ENCODE measurements at regions not wholly inside any gene's neighbourhood (a gene's known extent, or its start where the extent isn't known, plus 50 kb on each side); places are given as distances from the start of the nearest gene placed in this dataset.

DNA sequence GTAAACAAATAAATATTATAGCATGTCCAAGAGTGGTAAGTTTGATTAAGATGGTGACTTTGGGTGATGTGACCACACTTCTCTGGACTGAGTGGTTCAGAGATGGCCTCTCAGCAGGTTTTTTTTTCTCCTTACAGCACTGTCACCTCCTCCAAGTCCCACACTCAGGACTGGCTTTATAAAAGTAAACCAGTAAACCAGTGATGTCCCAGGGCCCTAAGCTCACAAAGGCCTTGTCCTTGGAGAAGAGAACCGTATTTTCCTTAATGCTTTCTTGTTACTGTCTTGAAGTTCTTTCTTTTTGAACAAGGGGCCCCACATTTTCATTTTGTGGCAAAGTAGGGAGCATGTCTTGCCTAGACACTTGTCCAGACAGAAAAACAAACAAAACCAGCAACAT is 274.0 kb downstream of the MYCN start:
- no peak overlapping the region for H3K27ac Mint-ChIP-seq
- no peaks in the 10 kb centered on the region for H3K36me3 Mint-ChIP-seq (ENCODE audit: low read depth)
- H3K4me3 Mint-ChIP-seq (ENCODE audit: low read depth) = no peak overlapping the region
- DNase-seq (ENCODE audit: low spot score) = no peak
- intact Hi-C loops (cut with micrococcal nuclease) = no loop called here
- no peaks in the 10 kb centered on the region for H3K4me1 Mint-ChIP-seq (ENCODE audit: low read depth)
- no peaks in the 10 kb centered on the region for H3K9me3 Mint-ChIP-seq
- H3K27me3 Mint-ChIP-seq (ENCODE audit: low read depth) = no peaks in the 10 kb centered on the region

DNA sequence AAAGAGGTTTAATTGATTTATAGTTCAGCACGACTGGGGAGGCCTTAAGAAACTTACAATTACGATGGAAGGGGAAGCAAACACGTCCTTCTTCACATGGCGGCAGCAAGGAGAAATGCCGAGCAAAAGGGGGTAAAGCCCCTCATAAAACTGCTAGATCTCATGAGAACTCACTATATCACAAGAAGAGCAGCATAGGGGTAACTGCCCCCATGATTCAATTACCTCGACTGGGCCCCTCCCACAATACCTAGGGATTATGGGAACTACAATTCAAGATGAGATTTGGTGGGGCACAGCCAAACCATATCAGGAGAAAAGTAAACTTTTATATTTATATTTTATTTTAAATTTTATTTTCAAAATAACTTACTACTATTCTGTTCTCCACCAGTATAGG is 272.0 kb downstream of the MYCN start:
- Mint-ChIP-seq H3K4me1 (ENCODE audit: low read depth) (no peaks in the 10 kb centered on the region), H3K9me3 (no peaks in the 10 kb centered on the region), H3K27me3 (ENCODE audit: low read depth) (no peaks in the 10 kb centered on the region), H3K4me3 (ENCODE audit: low read depth) (no peak overlapping the region), H3K27ac (no peak overlapping the region), H3K36me3 (ENCODE audit: low read depth) (no peaks in the 10 kb centered on the region)
- intact Hi-C loops (cut with micrococcal nuclease) = no loop called here
- no peak for DNase-seq (ENCODE audit: low spot score)

- H3K9me3 Mint-ChIP-seq = no peaks in the 10 kb centered on the region
- no peaks in the 10 kb centered on the region for H3K4me1 Mint-ChIP-seq (ENCODE audit: low read depth)
- H3K27ac Mint-ChIP-seq = no peak overlapping the region
- no peak for DNase-seq (ENCODE audit: low spot score)
- no peaks in the 10 kb centered on the region for H3K27me3 Mint-ChIP-seq (ENCODE audit: low read depth)
- no peaks in the 10 kb centered on the region for H3K36me3 Mint-ChIP-seq (ENCODE audit: low read depth)
- intact Hi-C loops (cut with micrococcal nuclease) = no loop called here
- no peak overlapping the region for H3K4me3 Mint-ChIP-seq (ENCODE audit: low read depth)
These were observed 271.0 kb downstream of the MYCN start for GRCh38 chr2:16211341-16211740.

DNA sequence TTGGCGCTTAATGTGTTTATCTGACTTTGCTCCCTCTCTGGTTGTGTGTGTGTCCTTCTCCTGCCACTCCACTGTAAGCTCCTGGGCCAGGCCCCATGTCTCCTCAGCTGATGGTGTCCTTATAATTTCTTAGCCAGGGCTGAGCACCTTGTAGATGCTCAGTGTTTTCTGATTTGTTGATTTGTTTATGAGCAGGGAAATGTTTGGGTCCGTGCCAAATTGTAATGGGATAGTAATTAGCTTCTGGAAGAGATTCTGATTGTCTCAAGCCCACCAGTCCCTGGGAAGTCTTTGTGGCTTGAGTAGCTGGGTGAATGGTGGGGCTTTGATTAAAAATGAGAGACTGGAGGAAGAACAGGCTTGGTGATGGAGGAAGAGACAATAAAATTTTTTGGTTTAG is 270.5 kb downstream of the MYCN start:
- Mint-ChIP-seq H3K27ac (no peak overlapping the region), H3K9me3 (no peaks in the 10 kb centered on the region), H3K27me3 (ENCODE audit: low read depth) (no peaks in the 10 kb centered on the region), H3K36me3 (ENCODE audit: low read depth) (no peaks in the 10 kb centered on the region), H3K4me1 (ENCODE audit: low read depth) (no peaks in the 10 kb centered on the region), H3K4me3 (ENCODE audit: low read depth) (no peak overlapping the region)
- no peak for DNase-seq (ENCODE audit: low spot score)
- intact Hi-C loops (cut with micrococcal nuclease) = no loop called here

GRCh38 chr2:16209799-16210198 is 269.4 kb downstream of the MYCN start:
- intact Hi-C loops (cut with micrococcal nuclease) = no loop called here
- Mint-ChIP-seq H3K27ac (no peak overlapping the region), H3K27me3 (ENCODE audit: low read depth) (no peaks in the 10 kb centered on the region), H3K4me3 (ENCODE audit: low read depth) (no peak overlapping the region), H3K9me3 (no peaks in the 10 kb centered on the region), H3K4me1 (ENCODE audit: low read depth) (no peaks in the 10 kb centered on the region), H3K36me3 (ENCODE audit: low read depth) (no peaks in the 10 kb centered on the region)
- DNase-seq (ENCODE audit: low spot score) = no peak

GRCh38 chr2:16208921-16209320 is 268.6 kb downstream of the MYCN start:
- H3K27ac Mint-ChIP-seq = no peak overlapping the region
- intact Hi-C loops (cut with micrococcal nuclease) = no loop called here
- no peaks in the 10 kb centered on the region for H3K4me1 Mint-ChIP-seq (ENCODE audit: low read depth)
- DNase-seq (ENCODE audit: low spot score) = no peak
- H3K36me3 Mint-ChIP-seq (ENCODE audit: low read depth) = no peaks in the 10 kb centered on the region
- H3K27me3 Mint-ChIP-seq (ENCODE audit: low read depth) = no peaks in the 10 kb centered on the region
- H3K9me3 Mint-ChIP-seq = no peaks in the 10 kb centered on the region
- no peak overlapping the region for H3K4me3 Mint-ChIP-seq (ENCODE audit: low read depth)

DNA sequence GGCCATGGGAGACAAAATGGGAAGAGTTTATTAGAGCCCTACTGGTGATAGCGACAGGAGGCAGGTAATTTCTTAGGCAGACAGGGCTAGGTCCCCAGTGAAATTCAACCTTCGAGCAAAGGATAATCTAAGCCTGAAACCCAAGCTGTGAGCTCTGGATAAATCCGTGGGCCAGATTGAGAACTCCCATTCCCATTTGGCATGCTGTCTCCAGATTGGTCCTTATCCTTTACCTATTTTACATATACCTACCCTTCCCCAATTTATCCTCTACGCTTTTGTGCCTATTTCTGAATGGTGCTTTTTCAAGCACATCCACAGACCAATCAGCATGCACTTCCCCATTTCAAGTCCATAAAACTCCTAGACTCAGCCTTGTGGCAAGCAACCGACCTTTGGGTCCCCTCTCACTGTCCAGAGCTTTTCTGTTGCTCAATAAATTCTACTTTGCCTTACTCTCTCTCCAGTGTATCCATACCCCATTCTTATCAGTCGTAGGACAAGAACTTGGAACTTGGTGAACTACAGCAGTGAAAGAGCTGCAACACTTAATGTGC is 268.0 kb downstream of the MYCN start:
- no peak for DNase-seq (ENCODE audit: low spot score)
- Mint-ChIP-seq H3K4me3 (ENCODE audit: low read depth) (no peak overlapping the region), H3K9me3 (no peaks in the 10 kb centered on the region), H3K27me3 (ENCODE audit: low read depth) (no peaks in the 10 kb centered on the region), H3K4me1 (ENCODE audit: low read depth) (no peaks in the 10 kb centered on the region), H3K27ac (no peak overlapping the region), H3K36me3 (ENCODE audit: low read depth) (no peaks in the 10 kb centered on the region)
- intact Hi-C loops (cut with micrococcal nuclease) = no loop called here

DNA sequence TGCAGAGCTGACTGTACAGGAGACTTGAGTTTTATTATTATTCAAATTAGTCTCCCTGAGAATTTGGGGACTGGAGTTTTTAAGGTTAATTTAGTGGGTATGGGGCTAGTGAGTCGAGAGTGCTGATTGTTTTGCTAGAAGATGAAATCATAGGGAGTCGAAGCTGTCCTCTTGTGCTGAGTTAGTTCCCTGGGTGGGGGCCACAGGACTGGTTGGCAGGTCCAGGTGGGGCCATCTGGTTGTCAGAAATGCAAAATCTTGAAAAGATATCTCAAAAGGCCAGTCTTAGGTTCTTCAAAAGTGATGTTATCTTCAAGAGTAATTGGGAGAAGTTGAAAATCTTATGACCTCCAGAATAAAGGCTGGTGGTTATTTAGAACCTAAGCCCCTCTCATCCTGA is 267.3 kb downstream of the MYCN start:
- H3K27me3 Mint-ChIP-seq (ENCODE audit: low read depth) = no peaks in the 10 kb centered on the region
- no peaks in the 10 kb centered on the region for H3K4me1 Mint-ChIP-seq (ENCODE audit: low read depth)
- intact Hi-C loops (cut with micrococcal nuclease) = no loop called here

GRCh38 chr2:16207151-16207550 is 266.8 kb downstream of the MYCN start:
- intact Hi-C loops (cut with micrococcal nuclease) = no loop called here
- no peaks in the 10 kb centered on the region for H3K36me3 Mint-ChIP-seq (ENCODE audit: low read depth)

More for the DNA sequence above, 267.3 kb downstream of the MYCN start:
- DNase-seq (ENCODE audit: low spot score) = no peak
- no peak overlapping the region for H3K27ac Mint-ChIP-seq
- H3K4me3 Mint-ChIP-seq (ENCODE audit: low read depth) = no peak overlapping the region
- H3K9me3 Mint-ChIP-seq = no peaks in the 10 kb centered on the region
- H3K36me3 Mint-ChIP-seq (ENCODE audit: low read depth) = no peaks in the 10 kb centered on the region

DNA sequence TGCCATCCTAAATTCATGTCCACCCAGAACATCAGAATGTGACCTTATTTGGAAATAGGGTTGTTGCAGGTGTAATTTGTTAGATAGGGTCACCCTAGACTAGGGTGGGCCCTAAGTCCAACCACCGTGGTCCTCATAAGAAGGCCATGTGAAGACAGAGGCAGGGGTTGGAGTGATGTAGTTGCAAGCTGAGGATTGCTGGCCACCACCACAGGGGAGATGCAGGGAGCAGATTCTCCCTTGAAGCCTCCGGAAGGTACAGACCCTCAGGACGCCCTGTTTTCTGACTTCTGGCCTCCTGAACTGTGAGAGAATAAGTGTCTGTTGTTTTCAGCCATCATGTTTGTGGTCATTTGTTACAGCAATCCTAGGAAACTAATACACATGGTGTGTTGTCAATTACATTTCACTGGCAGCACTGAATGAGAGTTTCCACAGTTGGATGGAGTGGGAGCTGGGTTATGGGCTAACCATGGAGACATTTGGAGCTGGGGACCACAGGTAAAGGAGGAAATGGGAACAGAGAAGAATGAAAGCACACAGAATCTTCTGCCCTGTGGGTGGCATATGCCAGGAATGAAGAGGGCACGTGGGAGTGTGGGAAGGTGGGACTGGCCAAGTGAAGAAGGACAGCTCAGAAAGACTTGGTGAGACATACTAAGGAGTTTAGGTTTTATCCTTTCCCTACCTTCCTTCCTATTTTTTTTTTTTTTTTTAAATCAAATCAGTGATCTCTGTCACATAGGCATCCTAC is 266.0 kb downstream of the MYCN start:
- Mint-ChIP-seq H3K4me3 (ENCODE audit: low read depth) (no peak overlapping the region), H3K4me1 (ENCODE audit: low read depth) (no peaks in the 10 kb centered on the region), H3K27me3 (ENCODE audit: low read depth) (no peaks in the 10 kb centered on the region), H3K9me3 (no peaks in the 10 kb centered on the region), H3K36me3 (ENCODE audit: low read depth) (no peaks in the 10 kb centered on the region), H3K27ac (no peak overlapping the region)
- DNase-seq (ENCODE audit: low spot score) = no peak
- intact Hi-C loops (cut with micrococcal nuclease) = no loop called here

More at GRCh38 chr2:16207151-16207550, 266.8 kb downstream of the MYCN start:
- no peaks in the 10 kb centered on the region for H3K9me3 Mint-ChIP-seq
- H3K4me1 Mint-ChIP-seq (ENCODE audit: low read depth) = no peaks in the 10 kb centered on the region
- H3K27me3 Mint-ChIP-seq (ENCODE audit: low read depth) = no peaks in the 10 kb centered on the region
- H3K27ac Mint-ChIP-seq = no peak overlapping the region
- no peak overlapping the region for H3K4me3 Mint-ChIP-seq (ENCODE audit: low read depth)
- no peak for DNase-seq (ENCODE audit: low spot score)

GRCh38 chr2:16205631-16206030 is 265.3 kb downstream of the MYCN start:
- intact Hi-C loops (cut with micrococcal nuclease) = no loop called here
- no peaks in the 10 kb centered on the region for H3K4me1 Mint-ChIP-seq (ENCODE audit: low read depth)
- H3K9me3 Mint-ChIP-seq = no peaks in the 10 kb centered on the region
- no peak overlapping the region for H3K4me3 Mint-ChIP-seq (ENCODE audit: low read depth)
- no peaks in the 10 kb centered on the region for H3K27me3 Mint-ChIP-seq (ENCODE audit: low read depth)
- H3K36me3 Mint-ChIP-seq (ENCODE audit: low read depth) = no peaks in the 10 kb centered on the region
- no peak overlapping the region for H3K27ac Mint-ChIP-seq
- no peak for DNase-seq (ENCODE audit: low spot score)

- intact Hi-C loops (cut with micrococcal nuclease) = no loop called here
- H3K9me3 Mint-ChIP-seq = no peaks in the 10 kb centered on the region
- DNase-seq (ENCODE audit: low spot score) = no peak
- H3K27me3 Mint-ChIP-seq (ENCODE audit: low read depth) = no peaks in the 10 kb centered on the region
- no peaks in the 10 kb centered on the region for H3K4me1 Mint-ChIP-seq (ENCODE audit: low read depth)
- no peak overlapping the region for H3K4me3 Mint-ChIP-seq (ENCODE audit: low read depth)
- H3K36me3 Mint-ChIP-seq (ENCODE audit: low read depth) = no peaks in the 10 kb centered on the region
- no peak overlapping the region for H3K27ac Mint-ChIP-seq
These were observed 264.7 kb downstream of the MYCN start for GRCh38 chr2:16204886-16205620.

DNA sequence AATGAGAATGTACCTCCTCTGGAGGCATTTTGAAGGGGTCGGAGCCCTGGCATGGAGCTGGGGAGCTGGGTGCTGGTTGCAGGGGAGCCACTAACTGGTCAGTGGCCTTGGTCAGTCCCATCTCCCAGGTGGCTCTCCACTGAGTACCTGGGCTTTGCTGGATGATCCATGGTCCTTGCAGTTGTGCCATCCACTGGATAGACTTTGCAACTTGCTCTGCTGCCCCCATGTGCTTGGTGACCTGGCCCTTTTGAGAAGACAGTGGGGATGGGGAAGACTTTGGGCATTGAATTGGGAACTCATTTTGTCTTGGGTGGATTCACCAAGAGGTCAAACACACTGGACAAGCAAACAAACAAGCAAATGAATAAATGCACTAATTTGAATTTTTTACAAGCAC is 263.9 kb downstream of the MYCN start:
- H3K27ac Mint-ChIP-seq = no peak overlapping the region
- no peak overlapping the region for H3K4me3 Mint-ChIP-seq (ENCODE audit: low read depth)
- H3K27me3 Mint-ChIP-seq (ENCODE audit: low read depth) = no peaks in the 10 kb centered on the region
- no peak for DNase-seq (ENCODE audit: low spot score)
- H3K36me3 Mint-ChIP-seq (ENCODE audit: low read depth) = no peaks in the 10 kb centered on the region
- H3K4me1 Mint-ChIP-seq (ENCODE audit: low read depth) = no peaks in the 10 kb centered on the region
- H3K9me3 Mint-ChIP-seq = no peaks in the 10 kb centered on the region
- intact Hi-C loops (cut with micrococcal nuclease) = no loop called here

Measured in activated T-helper 2 cell treated with anti-CD3 and anti-CD28 coated beads, Interferon-gamma antibody, Interleukin-2, Interleukin-4, amounts not matched to agents 10 μg/mL and 5 μg/mL and 100 μg/mL, durations not matched to agents 14 hours and 24 hours and 36 hours (primary cell).